IgD-negative memory B cell (primary cell): ENCODE measurements at regions not wholly inside any gene's neighbourhood (a gene's known extent, or its start where the extent isn't known, plus 50 kb on each side); places are given as distances from the start of the nearest gene placed in this dataset.
"Not testable (repeated sequence)": the region's sequence is repeated elsewhere in the genome, so short reads cannot be mapped to it uniquely, and the experiment has no call there.

ENCODE experiments used
- H3K27ac Mint-ChIP-seq, 3 donors: one replicate each; pipeline ENCODE4 v1.8.0; 2020 to 2022; ENCODE audit warnings: mild to moderate bottlenecking in 3 of 3, mixed read lengths in 3 of 3, moderate library complexity in 1 of 3
- H3K27me3 Mint-ChIP-seq: one replicate; pipeline ENCODE4 v1.8.0; 2021; ENCODE audit warnings: mixed read lengths
- H3K36me3 Mint-ChIP-seq: one replicate; pipeline ENCODE4 v1.8.0; 2020; ENCODE audit warnings: mild to moderate bottlenecking, mixed read lengths
- H3K4me1 Mint-ChIP-seq, 3 donors: one replicate each; pipeline ENCODE4 v1.8.0; 2020 to 2022; ENCODE audit warnings: mixed read lengths in 3 of 3, mild to moderate bottlenecking in 1 of 3
- H3K4me3 Mint-ChIP-seq, 4 donors: one replicate each; pipeline ENCODE4 v1.8.0; 2020 to 2022; ENCODE audit warnings: mild to moderate bottlenecking in 4 of 4, mixed read lengths in 4 of 4, moderate library complexity in 3 of 4
- H3K9me3 Mint-ChIP-seq, 3 donors: one replicate each; pipeline ENCODE4 v1.8.0; 2020 to 2021; ENCODE audit warnings: mixed read lengths in 3 of 3, mild to moderate bottlenecking in 1 of 3

GRCh38 chr1:170410401-170411166 lies 121.4 kb upstream of the GORAB start:
- Mint-ChIP-seq H3K36me3 (no peaks in the 10 kb centered on the region), H3K4me1 (no peaks in the 10 kb centered on the region), H3K27me3 (peaks cover 1% of the 10 kb centered on the region), H3K27ac (no peak overlapping the region), H3K4me3 (no peak overlapping the region), H3K9me3 (no peaks in the 10 kb centered on the region)

GRCh38 chr1:170414989-170415709 lies 116.8 kb upstream of the GORAB start:
- peaks cover 0 to 4% (median 0%) of the 10 kb centered on the region in 3 donors for H3K9me3 Mint-ChIP-seq
- H3K36me3 Mint-ChIP-seq: no peaks in the 10 kb centered on the region
- H3K4me3 Mint-ChIP-seq: no peak overlapping the region
- H3K27me3 Mint-ChIP-seq: peaks cover 1% of the 10 kb centered on the region
- H3K4me1 Mint-ChIP-seq: no peaks in the 10 kb centered on the region
- no peak overlapping the region for H3K27ac Mint-ChIP-seq

GRCh38 chr1:170415710-170416372 lies 116.1 kb upstream of the GORAB start:
- H3K4me3 Mint-ChIP-seq: no peak overlapping the region
- H3K36me3 Mint-ChIP-seq: no peaks in the 10 kb centered on the region
- H3K27me3 Mint-ChIP-seq: no peaks in the 10 kb centered on the region
- no peak overlapping the region for H3K27ac Mint-ChIP-seq
- H3K9me3 Mint-ChIP-seq: peaks cover 0 to 4% (median 0%) of the 10 kb centered on the region in 3 donors
- no peaks in the 10 kb centered on the region for H3K4me1 Mint-ChIP-seq

GRCh38 chr1:170424346-170424745 lies 107.6 kb upstream of the GORAB start:
- peaks cover 2% of the 10 kb centered on the region for H3K36me3 Mint-ChIP-seq
- no peak overlapping the region for H3K27ac Mint-ChIP-seq

GRCh38 chr1:170426596-170426995 lies 105.4 kb upstream of the GORAB start:
- Mint-ChIP-seq H3K9me3 (peaks cover 0 to 17% (median 1%) of the 10 kb centered on the region in 3 donors), H3K27ac (no peak overlapping the region), H3K4me1 (no peaks in the 10 kb centered on the region), H3K4me3 (no peak overlapping the region), H3K27me3 (peaks cover 4% of the 10 kb centered on the region), H3K36me3 (peaks cover 2% of the 10 kb centered on the region)

More at GRCh38 chr1:170424346-170424745, 107.6 kb upstream of the GORAB start:
- Mint-ChIP-seq H3K9me3 (peaks cover 0 to 6% (median 0%) of the 10 kb centered on the region in 3 donors), H3K4me1 (no peaks in the 10 kb centered on the region), H3K4me3 (no peak overlapping the region), H3K27me3 (peaks cover 4% of the 10 kb centered on the region)

GRCh38 chr1:170427002-170427401 lies 105.0 kb upstream of the GORAB start:
- H3K9me3 Mint-ChIP-seq: peaks cover 0 to 19% (median 4%) of the 10 kb centered on the region in 3 donors
- not testable (repeated sequence) for H3K27me3 Mint-ChIP-seq, H3K27ac Mint-ChIP-seq, H3K4me1 Mint-ChIP-seq, H3K36me3 Mint-ChIP-seq, H3K4me3 Mint-ChIP-seq

GRCh38 chr1:170436928-170437327 lies 95.0 kb upstream of the GORAB start:
- Mint-ChIP-seq H3K4me1 (no peaks in the 10 kb centered on the region), H3K27me3 (peaks cover 2% of the 10 kb centered on the region), H3K9me3 (peaks cover 0 to 8% (median 2%) of the 10 kb centered on the region in 3 donors), H3K4me3 (no peak overlapping the region), H3K27ac (no peak overlapping the region), H3K36me3 (no peaks in the 10 kb centered on the region)

GRCh38 chr1:170445096-170445495 lies 86.9 kb upstream of the GORAB start:
- H3K4me1 Mint-ChIP-seq: no peaks in the 10 kb centered on the region

GRCh38 chr1:170448661-170449158 lies 83.3 kb upstream of the GORAB start:
- H3K4me3 Mint-ChIP-seq: no peak overlapping the region
- H3K27me3 Mint-ChIP-seq: no peaks in the 10 kb centered on the region
- no peaks in the 10 kb centered on the region for H3K4me1 Mint-ChIP-seq
- no peak overlapping the region for H3K27ac Mint-ChIP-seq
- peaks cover 2 to 4% (median 4%) of the 10 kb centered on the region in 3 donors for H3K9me3 Mint-ChIP-seq
- H3K36me3 Mint-ChIP-seq: no peaks in the 10 kb centered on the region

More at GRCh38 chr1:170445096-170445495, 86.9 kb upstream of the GORAB start:
- no peaks in the 10 kb centered on the region for H3K27me3 Mint-ChIP-seq
- no peaks in the 10 kb centered on the region for H3K36me3 Mint-ChIP-seq
- no peak overlapping the region for H3K4me3 Mint-ChIP-seq
- peaks cover 0 to 5% (median 2%) of the 10 kb centered on the region in 3 donors for H3K9me3 Mint-ChIP-seq
- H3K27ac Mint-ChIP-seq: no peak overlapping the region

- not testable (repeated sequence) for H3K27me3 Mint-ChIP-seq, H3K4me3 Mint-ChIP-seq, H3K27ac Mint-ChIP-seq, H3K4me1 Mint-ChIP-seq, H3K36me3 Mint-ChIP-seq
- H3K9me3 Mint-ChIP-seq: peaks cover 5 to 10% (median 10%) of the 10 kb centered on the region in 3 donors
Measured at GRCh38 chr1:170457325-170458050, 74.5 kb upstream of the GORAB start.

GRCh38 chr1:170460001-170460400 lies 72.0 kb upstream of the GORAB start:
- no peak overlapping the region for H3K4me3 Mint-ChIP-seq
- H3K36me3 Mint-ChIP-seq: peaks cover 2% of the 10 kb centered on the region
- H3K4me1 Mint-ChIP-seq: no peaks in the 10 kb centered on the region
- peaks cover 3% of the 10 kb centered on the region for H3K27me3 Mint-ChIP-seq
- H3K27ac Mint-ChIP-seq: no peak overlapping the region
- H3K9me3 Mint-ChIP-seq: peaks cover 2 to 8% (median 7%) of the 10 kb centered on the region in 3 donors

- Mint-ChIP-seq H3K27ac (no peak overlapping the region), H3K4me3 (no peak overlapping the region), H3K4me1 (no peaks in the 10 kb centered on the region), H3K9me3 (peaks cover 2 to 8% (median 7%) of the 10 kb centered on the region in 3 donors), H3K36me3 (peaks cover 2% of the 10 kb centered on the region), H3K27me3 (peaks cover 3% of the 10 kb centered on the region)
Measured at GRCh38 chr1:170460414-170461155, 71.4 kb upstream of the GORAB start.

GRCh38 chr1:170461291-170461747 lies 70.6 kb upstream of the GORAB start:
- H3K4me3 Mint-ChIP-seq: no peak overlapping the region
- peaks cover 3% of the 10 kb centered on the region for H3K27me3 Mint-ChIP-seq
- H3K4me1 Mint-ChIP-seq: no peaks in the 10 kb centered on the region
- peaks cover 2% of the 10 kb centered on the region for H3K36me3 Mint-ChIP-seq
- H3K9me3 Mint-ChIP-seq: peaks cover 2 to 7% (median 7%) of the 10 kb centered on the region in 3 donors
- H3K27ac Mint-ChIP-seq: no peak overlapping the region
